ENCODE measurements at regions not wholly inside any gene's neighbourhood (a gene's known extent, or its start where the extent isn't known, plus 50 kb on each side); places are given as distances from the start of the nearest gene placed in this dataset.

- no peak overlapping the region for H3K9ac ChIP-seq (ENCODE audit: low read length)
- peaks cover 6 to 16% of the 10 kb centered on the region in 2 experiments; a peak in 2 of 4 replicates for H3K9me3 ChIP-seq (ENCODE audit: control insufficient read depth in 1 of 2, insufficient read depth in 1 of 2, low read depth in 1 of 2, low read length in 2 of 2)
- H3K36me3 ChIP-seq (ENCODE audit: control insufficient read depth in 1 of 2, insufficient read depth in 2 of 2, low read length in 2 of 2): no peaks in the 10 kb centered on the region; a peak in 1 of 4 replicates
- H2AFZ ChIP-seq (ENCODE audit: low read depth, low read length, poor library complexity, severe bottlenecking): no peak overlapping the region
- TF ChIP-seq ELF1 (IDR thresholded peaks at IDR 0.05; ENCODE audit: borderline replicate concordance, low read depth): no peak
- TF ChIP-seq ZNF274 (IDR thresholded peaks at IDR 0.05; ENCODE audit: low read depth, low read length): no peak
- TF ChIP-seq SP1 (IDR thresholded peaks at IDR 0.05; ENCODE audit: low read depth): no peak
- TF ChIP-seq CEBPB (IDR thresholded peaks at IDR 0.05; ENCODE audit: low read depth): no peak
- TF ChIP-seq JUND (IDR thresholded peaks at IDR 0.05): no peak
- no peak for TF ChIP-seq TCF7L2 (IDR thresholded peaks at IDR 0.05; ENCODE audit: borderline replicate concordance, extremely low read depth, insufficient read depth, insufficient read length)
- no peak for TF ChIP-seq SIN3A (IDR thresholded peaks at IDR 0.05; ENCODE audit: low read depth)
- no peak for TF ChIP-seq ATF3 (IDR thresholded peaks at IDR 0.05)
- no peak for TF ChIP-seq POLR2AphosphoS5 (IDR thresholded peaks at IDR 0.05; ENCODE audit: low read depth, low read length)
- no peak for TF ChIP-seq ZBTB33 (IDR thresholded peaks at IDR 0.05; ENCODE audit: extremely low read depth, insufficient replicate concordance, low read length)
- TF ChIP-seq RAD21 (IDR thresholded peaks at IDR 0.05; ENCODE audit: low read depth): no peak
- no peak for TF ChIP-seq SRF (IDR thresholded peaks at IDR 0.05; ENCODE audit: low read depth)
- no peak for TF ChIP-seq YY1 (IDR thresholded peaks at IDR 0.05; ENCODE audit: extremely low read depth, insufficient replicate concordance, low read depth, low read length)
- TF ChIP-seq ZFX (IDR thresholded peaks at IDR 0.05): no peak
- TF ChIP-seq CBX3 (IDR thresholded peaks at IDR 0.05; ENCODE audit: low read depth): no peak
- BruUV-seq (replicated peaks): no TSS peak
- ChIA-PET RAD21 (ENCODE audit: low non-redundant PET in 1 of 2, low total read pairs in 2 of 2, uncharacterized antibody in 2 of 2, unreplicated experiment in 2 of 2) (no interaction called here), CTCF (no interaction called here), POLR2A (no interaction called here)
- no peak overlapping the region for H3K4me3 ChIP-seq (replicated peaks in 1 of 2; ENCODE audit: low read depth in 1 of 2, low read length in 2 of 2)
- no peak for DNase-seq (ENCODE audit: low read depth, low spot score)
- ATAC-seq: no peak
- intact Hi-C loops (cut with micrococcal nuclease): no loop called here
- no peak overlapping the region for H3K27ac ChIP-seq (ENCODE audit: low read depth, low read length)
- no peaks in the 10 kb centered on the region for H3K79me2 ChIP-seq (ENCODE audit: insufficient read depth, low read length)
- no peaks in the 10 kb centered on the region for H3K27me3 ChIP-seq (ENCODE audit: insufficient read depth, low read length)
- H3K9me2 ChIP-seq (ENCODE audit: insufficient read depth): no peaks in the 10 kb centered on the region
- H4K20me1 ChIP-seq (ENCODE audit: insufficient read depth): no peaks in the 10 kb centered on the region
- H3K4me1 ChIP-seq (ENCODE audit: control insufficient read depth in 1 of 2, insufficient read depth in 2 of 2, low read length in 2 of 2): no peaks in the 10 kb centered on the region
- H3K4me2 ChIP-seq (ENCODE audit: low read length): no peak overlapping the region
These were observed 624.5 kb upstream of the SGO1 start for GRCh38 chr3:20810555-20810954.

Data from HCT116 (cell line).